Embryonic facial prominence (tissue), 1 donor: ENCODE measurements at regions not wholly inside any gene's neighbourhood (a gene's known extent, or its start where the extent isn't known, plus 50 kb on each side); places are given as distances from the start of the nearest gene placed in this dataset.

Experiments used
- DNase-seq: peaks from one replicate; pipeline ENCODE4 v3.0.0-alpha.2; 2016; ENCODE audit errors: extremely low spot score

DNA sequence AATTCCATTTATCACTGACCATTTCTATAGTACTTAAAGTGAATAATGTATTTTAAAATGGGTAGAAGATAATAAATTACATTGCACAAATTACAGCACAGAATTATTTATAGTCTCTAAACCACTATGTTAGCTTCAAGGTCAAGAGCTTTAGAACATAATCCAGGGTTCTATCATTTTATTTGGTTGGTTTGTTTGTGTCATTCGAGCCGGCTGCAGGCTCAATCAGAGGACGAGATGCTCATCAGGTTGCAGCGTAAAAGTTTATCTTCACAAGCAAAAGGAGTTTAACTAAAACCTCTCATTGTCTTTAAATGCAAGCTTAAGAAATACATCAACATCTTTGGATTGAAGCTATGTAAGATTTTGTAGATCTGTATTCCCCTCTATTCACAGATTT, 523.8 kb downstream of the EFNA5 start:
- DNase-seq: no peak

DNA sequence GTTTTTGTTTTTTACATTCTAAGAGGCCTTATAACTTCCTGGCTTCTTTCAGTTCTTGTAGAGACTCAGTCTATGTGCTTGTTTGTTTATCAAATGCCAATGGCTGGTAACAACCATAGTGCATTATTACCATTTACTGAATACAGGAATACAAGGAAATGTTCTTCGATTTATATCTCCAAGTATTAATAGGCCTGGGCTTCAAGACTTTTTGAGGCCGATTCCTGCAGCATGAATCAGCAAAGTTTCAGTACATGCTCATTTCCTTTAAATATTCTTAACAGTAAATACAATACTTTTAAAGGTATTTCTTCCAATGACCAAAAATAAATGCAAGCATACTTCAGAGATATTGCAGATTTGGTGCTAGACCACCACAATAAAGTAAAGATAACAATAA, 535.3 kb downstream of the EFNA5 start:
- DNase-seq: no peak

DNA sequence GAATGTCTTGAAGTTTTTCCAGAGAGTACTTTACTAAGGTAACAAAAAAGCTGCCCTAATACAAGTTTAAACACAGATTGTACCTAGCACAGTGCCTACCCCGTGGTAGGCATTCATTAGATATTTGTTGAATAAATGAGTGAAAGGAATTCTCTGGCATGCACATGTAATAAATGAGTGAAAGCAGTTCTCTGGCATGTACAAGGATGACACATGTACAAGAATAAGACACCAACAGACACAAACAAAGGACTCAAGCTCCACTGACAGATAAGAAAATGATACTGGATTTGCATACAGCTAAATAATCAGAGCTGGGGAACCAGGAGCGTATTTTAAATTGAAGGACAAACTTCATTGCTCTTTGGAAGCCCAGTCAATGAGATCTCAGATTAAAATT, 535.8 kb downstream of the EFNA5 start:
- no peak for DNase-seq

DNA sequence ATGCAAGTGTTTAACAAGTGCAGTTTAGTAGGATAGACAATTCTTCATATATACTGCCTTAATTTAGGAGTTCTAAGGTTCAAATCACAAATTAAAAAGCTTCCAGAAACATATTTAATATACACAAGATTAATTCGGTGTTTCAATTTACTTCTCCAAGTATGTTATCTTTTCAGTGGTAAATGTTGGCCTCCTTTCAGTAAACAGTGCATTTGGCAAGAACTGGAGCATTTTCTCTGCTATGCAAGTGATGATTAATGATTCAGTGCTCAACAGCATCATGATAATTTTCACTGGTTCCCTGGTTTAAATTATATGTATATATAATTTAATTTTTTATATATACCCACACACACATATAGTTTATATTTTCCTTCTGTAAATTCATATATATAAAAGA, 541.7 kb downstream of the EFNA5 start:
- DNase-seq: no peak

DNA sequence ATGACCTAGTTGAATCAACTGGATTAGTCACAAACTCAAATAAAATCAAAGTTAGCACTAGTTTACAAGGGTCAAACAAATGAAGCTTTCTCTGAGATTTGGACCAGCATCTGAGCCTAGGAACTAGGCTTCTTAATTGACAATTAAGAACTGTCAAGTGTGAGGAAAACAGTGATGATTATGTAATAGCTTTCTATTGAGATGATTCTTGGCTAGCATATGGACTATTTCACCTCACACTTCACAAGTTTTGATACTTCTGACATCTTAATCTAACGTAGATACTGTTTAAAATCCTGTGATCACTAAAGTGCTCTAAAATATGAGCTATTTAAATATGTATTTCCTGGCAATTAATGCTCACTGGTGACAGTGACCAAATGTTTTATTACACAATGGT, 542.9 kb downstream of the EFNA5 start:
- DNase-seq: no peak

DNA sequence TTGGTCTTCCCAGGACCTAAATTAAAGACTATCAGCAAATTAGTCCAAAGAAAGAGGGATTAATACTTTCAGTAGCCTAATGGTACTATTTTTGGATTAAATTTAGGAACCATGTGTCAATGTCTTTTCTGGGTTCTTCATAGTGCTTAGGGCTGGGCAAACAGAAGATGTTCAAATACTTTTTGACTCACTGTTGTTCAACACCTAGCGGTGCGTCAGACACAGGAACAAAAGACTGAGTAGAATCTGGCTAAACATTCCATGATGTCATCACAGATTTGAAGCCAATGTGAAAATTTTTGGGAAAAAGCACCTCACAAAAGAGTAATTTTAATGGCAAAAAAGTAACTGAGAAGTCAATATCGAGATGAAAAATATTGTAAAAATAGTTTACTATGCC, 544.4 kb downstream of the EFNA5 start:
- DNase-seq: no peak

DNA sequence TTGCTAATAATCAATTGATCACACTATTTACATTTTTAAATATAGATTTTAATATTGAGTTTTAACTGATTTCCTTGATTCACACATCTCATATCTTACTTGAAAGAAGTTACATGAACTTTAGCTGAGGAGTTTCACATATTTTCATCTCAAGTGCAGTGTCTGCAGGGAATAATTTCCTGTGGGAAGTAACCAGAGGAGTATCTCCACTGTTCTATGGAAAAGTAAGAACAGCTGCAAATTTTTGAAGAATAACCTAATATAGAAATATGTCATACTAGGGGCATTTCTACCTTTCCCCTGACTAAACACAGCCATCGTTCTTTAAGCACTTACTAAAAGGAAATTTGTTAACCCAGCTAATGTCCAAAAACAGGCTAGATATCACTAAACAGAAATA, 546.4 kb downstream of the EFNA5 start:
- no peak for DNase-seq

DNA sequence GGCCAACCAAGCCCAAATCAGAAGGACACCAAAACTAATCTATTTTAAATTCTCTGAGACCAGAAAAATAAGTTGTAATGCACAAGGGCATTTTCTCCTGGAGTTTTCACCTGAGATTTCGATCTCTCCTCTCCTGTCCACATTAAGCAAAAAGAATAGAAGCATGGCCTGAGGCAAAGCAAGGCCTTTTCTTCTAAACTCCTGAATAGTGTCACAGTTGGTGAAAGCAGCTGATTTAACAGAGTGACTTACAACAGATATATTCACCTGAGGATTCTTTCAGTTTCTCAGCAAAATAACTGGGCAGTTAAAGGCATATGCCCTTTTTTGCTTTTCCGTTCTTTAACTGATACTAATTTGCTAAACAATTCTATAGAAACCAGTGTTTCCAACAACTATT, 547.7 kb downstream of the EFNA5 start:
- no peak for DNase-seq

DNA sequence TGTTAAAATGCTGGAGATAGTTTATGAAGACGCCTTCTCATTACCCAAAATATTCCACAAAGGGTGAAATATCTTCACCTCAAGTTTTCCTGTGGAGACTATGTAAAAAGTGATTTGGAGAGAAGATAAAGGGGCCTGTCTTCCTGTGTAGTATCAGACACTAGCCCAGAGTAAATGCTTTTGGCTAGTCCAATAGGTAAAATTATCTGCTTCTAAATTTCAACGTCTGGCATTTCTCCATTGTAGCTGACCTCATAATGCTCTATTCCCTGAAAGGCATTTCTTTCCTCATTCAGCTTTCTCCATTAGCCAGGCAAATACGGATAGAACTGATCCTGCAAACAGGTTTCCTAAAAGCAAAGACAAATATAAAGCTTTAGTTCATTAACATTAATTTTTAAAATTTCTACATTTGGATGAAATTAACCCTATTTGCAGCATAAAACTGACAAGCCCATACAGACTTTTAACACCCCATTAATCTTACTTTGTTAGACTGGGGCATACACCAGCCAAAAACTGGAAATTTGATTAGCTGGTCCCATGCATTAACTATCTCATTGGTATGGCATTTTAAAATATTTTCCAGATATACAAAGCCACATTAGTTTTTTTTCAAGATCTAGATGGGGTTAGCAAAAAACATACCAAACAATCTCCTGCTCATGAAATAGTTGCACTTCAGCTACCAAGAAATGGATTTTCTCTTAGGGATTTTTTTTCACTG, 548.8 kb downstream of the EFNA5 start:
- peak; percentile 10 for DNase-seq

DNA sequence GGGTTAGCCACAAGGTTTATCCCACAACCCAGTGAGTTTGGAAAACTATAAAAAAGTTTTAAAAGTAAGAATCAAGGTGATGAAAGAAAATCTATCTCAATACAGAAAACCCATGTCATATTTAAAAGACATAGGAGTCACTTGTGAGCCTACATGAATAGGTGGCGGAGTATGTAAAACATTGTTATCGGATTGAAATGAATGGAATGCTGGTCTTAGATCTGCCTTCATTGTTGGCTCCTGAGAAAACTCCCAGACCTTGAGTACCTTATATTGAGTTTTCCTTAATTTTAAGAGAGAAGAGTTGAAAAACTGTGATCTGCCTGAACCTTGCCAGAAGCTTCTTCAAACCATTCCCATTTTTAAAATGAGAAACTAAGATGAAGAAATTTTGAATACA, 551.1 kb downstream of the EFNA5 start:
- no peak for DNase-seq

DNA sequence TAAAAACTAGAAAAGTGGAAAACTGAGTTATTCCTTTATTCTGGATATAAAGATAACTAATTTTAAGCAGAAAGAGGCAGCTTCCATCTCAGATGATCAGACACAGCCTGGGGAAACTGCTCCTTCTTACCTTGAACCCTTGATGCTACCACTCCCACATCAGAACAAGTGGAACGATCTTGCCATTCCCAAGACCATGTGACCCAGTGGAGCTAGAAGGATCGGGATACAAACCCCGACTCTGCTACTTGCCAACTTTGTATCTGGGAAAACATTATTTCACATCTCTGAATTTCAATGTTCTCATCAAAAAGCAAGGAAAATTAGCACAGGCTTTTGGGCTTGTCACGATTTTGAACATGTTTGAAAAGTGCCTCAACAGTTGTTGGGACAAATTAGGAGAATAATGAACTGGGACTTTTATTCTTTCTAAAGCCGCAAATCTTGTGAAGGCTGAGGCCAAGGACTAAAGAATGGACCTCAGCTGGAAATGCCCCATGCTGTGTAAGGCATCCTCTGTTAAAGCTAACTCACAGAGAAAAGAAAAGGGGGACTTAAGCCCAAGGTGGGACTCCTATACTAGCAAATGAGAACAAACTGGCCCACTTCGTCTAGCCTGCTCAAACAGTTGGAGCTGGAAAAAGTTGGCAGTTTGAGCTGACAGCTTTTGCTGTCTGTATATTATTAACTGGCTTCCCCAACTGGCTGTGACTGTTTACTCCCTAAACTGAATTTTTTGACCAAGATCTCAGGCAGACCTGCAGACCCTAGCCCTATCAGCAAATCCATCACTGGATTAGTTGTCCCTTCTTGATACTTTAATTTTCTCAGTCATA, 552.3 kb downstream of the EFNA5 start:
- no peak for DNase-seq

DNA sequence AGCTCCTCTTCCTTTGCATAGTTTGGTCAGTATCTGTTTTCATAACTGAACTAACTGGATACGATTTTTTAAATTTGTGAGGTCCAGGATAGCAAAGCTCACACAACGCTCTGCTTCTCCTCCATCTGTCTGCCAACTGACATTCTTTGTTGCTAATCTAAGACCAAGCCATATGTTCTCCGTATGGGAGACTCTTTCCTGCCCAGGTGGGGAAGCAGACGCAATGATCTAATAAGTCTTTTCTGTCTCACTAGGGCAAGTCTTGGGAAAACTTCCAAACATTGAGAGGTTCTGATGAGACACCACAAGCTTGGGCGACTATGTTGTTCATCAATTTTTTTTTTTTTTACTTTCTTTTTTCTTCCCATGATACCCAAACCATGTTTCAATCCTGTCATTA, 558.5 kb downstream of the EFNA5 start:
- DNase-seq: no peak

DNA sequence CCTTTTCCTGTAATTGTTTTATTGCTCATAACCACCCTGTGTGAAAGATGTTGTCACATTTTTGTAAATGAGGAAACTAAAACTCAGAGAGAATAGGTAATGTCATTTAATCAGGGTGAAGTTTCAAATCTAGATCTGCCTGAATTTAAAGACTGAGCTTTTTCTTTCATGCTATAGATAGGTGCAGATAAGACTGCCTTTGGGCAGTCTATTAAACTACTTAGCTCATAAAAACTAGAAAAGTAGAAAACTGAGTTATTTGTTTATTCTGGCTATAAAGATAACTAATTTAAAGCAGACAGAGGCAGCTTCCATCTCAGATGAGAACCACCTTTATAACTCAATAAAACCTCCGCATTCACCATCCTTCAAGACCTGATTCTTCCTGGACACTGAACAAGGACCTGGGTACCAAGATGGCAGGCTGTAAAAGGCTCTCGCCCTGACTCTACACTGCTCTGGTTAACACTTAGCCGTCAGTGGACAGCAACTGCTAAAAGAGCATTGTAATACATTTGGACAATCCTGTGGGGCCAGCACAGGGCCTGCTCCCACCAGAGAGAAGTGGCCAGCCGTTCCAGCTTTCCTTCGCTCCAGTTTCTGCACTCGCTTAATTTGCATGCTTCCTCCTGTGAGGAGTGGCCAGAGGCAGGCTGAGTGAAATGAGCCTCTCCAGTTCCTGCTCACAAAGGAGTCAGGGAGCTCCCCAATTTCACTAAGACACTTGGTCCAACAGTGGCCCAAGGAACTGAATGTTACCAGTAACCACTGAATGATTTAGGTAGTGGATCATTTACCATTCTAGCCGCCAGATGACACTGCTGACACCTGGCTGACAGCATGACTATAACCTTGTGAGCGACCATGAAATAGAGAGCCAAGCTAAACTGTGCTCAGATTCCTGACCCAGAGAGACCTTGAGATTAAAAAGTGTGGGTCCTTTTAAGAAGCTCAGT, 566.4 kb downstream of the EFNA5 start:
- no peak for DNase-seq

DNA sequence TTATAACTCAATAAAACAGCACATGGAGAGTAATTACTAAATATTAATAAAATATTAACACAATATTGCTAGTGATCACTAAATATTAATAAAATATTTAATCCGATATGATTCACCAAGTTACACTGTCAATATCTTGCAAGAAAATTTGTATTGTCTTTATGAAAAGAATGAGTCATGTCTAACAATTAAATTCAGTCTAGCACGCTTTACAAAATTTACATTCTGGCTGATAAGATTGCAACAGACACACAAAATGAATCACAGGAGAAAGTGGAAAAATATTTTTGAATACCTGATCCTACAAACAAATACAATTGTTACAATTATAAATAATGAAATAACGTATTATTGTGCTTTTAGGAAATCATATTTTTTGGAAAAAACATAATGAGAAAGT, 567.2 kb downstream of the EFNA5 start:
- no peak for DNase-seq

DNA sequence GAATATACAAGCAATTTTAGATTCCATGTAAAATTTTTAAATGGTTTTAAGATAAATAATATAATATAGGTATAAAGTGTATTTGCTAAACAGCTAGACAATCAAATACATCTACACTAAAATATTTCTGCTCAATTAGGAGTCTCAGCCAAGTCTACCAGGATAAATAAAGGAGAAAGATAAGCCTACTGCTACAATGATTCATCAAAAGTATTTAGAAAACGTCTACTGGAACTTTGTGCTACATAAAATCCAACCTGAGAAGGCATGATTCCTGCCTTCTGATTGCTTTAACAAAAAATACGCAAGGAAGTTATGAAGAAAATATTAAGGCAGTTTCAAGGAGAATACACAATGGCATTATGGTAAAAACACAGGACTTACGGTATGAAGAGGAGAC, 570.6 kb downstream of the EFNA5 start:
- DNase-seq: no peak

DNA sequence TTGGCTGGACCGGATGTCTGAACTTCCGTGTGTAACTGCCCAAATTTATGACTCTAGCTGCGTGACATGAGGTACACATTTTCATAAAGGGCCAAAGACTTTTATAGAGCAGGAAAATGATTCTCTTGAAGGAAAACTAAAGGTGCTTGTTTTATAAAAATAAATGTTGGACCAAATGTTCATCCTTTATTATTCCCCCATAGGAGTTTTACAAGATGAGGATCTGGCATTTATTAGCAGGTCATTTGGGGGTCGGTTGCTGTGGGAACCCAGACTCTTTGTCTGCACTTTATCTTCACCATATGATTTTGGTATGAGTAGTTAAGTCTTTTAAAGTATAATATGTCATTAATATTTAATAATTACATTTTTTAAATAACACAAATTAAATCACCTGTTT, 571.2 kb downstream of the EFNA5 start:
- no peak for DNase-seq

DNA sequence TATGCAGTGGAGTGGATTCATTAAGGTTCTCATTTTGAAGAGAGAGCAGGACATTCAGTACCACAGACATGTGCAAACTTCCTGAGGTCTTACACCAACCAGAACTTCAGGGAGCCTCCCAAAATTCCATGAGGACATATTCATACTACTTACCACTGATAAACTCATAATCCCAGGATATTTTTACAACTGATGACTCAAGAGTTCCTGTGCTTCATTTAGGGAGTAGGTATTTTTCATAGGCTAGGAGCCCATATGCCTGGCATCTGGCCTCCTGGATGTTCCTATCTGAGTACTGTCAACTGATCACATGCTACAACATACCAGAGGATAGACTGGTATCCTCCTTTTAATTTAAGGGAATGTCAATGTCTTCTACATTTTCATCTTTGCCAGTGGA, 578.0 kb downstream of the EFNA5 start:
- DNase-seq: no peak

DNA sequence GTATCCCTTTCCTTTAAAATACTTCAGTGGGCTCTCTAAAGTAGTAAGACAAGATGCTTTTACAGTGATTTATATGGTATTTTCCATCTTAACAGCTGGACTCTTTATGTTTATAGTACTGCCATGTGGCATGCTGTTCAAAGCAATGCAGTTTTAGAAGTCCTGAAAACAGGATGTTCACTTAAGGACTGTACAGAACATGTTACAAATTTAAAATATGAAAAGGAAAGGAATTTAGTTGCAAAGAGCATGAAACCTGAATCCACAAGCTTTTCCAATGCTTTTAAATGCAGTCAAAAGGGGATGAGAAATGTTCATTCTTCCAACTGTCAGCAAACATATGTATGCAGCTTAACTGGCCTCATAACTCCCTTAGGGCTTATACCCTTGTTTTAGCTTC, 580.2 kb downstream of the EFNA5 start:
- no peak for DNase-seq

DNA sequence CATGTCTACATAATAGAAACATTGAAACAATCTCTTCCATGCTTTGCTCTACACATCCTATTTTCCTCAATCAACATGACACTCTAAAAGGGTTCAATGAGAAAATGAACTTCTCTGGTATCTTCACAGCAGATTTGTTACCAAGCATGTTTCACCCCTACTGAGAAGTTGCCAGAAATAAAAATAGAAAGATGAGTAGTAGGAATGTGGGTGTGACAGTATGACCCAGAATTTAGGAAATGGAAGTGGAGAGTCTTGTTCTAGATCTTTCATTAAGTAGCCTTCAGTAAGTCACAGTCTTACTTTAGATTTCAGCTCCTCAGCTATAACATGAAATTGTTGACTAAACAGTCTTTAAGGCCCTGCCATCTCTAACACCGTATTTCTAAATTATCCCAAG, 581.8 kb downstream of the EFNA5 start:
- no peak for DNase-seq

DNA sequence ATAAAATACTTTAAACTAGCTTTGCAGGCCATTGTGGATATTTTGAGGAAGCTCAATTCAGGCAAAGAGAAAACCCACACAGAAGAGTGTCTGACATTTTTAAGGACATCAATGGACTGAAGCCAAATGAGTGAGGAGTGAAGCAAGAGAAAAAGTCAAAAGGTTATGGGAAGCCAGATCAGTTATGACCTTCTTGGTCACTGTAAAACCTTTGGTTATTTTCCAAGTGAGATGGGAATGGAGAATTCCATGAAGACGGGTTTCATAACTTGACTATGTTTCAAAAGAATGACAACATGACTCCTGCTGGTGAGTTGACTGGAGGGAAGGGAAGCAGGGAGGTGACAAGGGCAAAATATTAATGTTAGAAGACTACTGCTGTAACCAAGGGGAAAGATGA, 585.2 kb downstream of the EFNA5 start:
- DNase-seq: no peak

DNA sequence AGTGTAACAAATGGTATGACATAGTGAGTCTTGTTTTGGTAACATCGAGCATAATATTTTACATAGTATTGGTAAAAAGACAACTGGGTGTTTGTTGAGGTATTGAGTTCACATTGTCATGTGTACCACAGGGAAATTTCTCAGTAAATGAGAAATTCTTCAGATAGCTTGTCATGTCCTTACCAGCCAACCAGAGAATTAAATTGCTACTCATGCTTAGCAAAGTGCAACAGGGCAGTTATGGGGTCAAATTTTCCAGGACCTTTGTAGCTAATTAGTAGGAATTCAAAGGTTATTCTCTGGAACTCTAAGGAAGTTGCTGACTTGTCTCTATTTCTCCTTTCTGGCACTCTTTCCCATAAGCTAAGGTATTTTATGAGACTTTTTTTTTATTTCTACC, 595.7 kb downstream of the EFNA5 start:
- DNase-seq: no peak

DNA sequence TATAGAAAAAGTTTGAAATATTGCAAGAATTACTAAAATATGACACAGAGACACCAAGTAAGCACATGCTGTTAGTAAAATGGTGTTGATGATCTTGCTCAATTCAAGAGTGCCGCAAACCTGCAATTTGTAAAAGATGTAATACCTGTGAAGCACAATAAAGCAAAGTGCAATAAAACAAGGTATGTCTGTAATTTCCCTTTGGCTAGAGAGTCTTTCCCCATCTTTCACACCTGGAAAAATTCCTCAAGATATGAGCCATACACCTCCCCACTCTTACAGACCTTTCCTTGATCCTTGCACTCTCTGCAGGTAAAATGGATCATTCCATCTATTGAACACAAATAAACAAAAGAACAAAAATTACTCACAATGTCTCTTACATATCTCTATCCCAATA, 597.8 kb downstream of the EFNA5 start:
- no peak for DNase-seq
